ENCODE measurements at regions not wholly inside any gene's neighbourhood (a gene's known extent, or its start where the extent isn't known, plus 50 kb on each side); places are given as distances from the start of the nearest gene placed in this dataset.

- no peak for TF ChIP-seq CTCF (IDR thresholded peaks at IDR 0.05)
- TF ChIP-seq POLR2AphosphoS5 (IDR thresholded peaks at IDR 0.05) = no peak
Measured at GRCh38 chr5:158637039-158637438, 462.7 kb downstream of the EBF1 start.
